ENCODE measurements at regions not wholly inside any gene's neighbourhood (a gene's known extent, or its start where the extent isn't known, plus 50 kb on each side); places are given as distances from the start of the nearest gene placed in this dataset.
"Not testable (repeated sequence)": the region's sequence is repeated elsewhere in the genome, so short reads cannot be mapped to it uniquely, and the experiment has no call there.

GRCh38 chr4:3882316-3882885 is 116.2 kb downstream of the ADRA2C start:
- not testable (repeated sequence) for DNase-seq

GRCh38 chr4:3884261-3884660 is 118.1 kb downstream of the ADRA2C start:
- not testable (repeated sequence) for DNase-seq

GRCh38 chr4:3893590-3893989 is 127.4 kb downstream of the ADRA2C start:
- not testable (repeated sequence) for DNase-seq

- DNase-seq, result not testable (repeated sequence)
Observed at GRCh38 chr4:3894086-3894959, 128.1 kb downstream of the ADRA2C start.

GRCh38 chr4:3896441-3896840 is 130.3 kb downstream of the ADRA2C start:
- DNase-seq, result no peak

GRCh38 chr4:3896871-3897578 is 130.8 kb downstream of the ADRA2C start:
- not testable (repeated sequence) for DNase-seq

- no peak for DNase-seq
Observed at GRCh38 chr4:3898098-3898497, 131.9 kb downstream of the ADRA2C start.

- not testable (repeated sequence) for DNase-seq
Observed at GRCh38 chr4:3898928-3899327, 132.7 kb downstream of the ADRA2C start.

GRCh38 chr4:3904264-3904955 is 138.2 kb downstream of the ADRA2C start:
- DNase-seq, result not testable (repeated sequence)

GRCh38 chr4:3909616-3910015 is 143.4 kb downstream of the ADRA2C start:
- DNase-seq, result not testable (repeated sequence)

- not testable (repeated sequence) for DNase-seq
Observed at GRCh38 chr4:3910161-3910950, 144.2 kb downstream of the ADRA2C start.

GRCh38 chr4:3911252-3911856 is 145.2 kb downstream of the ADRA2C start:
- no peak for DNase-seq

- DNase-seq, result not testable (repeated sequence)
Observed at GRCh38 chr4:3914511-3914910, 148.3 kb downstream of the ADRA2C start.

- DNase-seq, result not testable (repeated sequence)
Observed at GRCh38 chr4:3919509-3919908, 153.3 kb downstream of the ADRA2C start.

GRCh38 chr4:3921902-3922301 is 155.7 kb downstream of the ADRA2C start:
- DNase-seq, result not testable (repeated sequence)

GRCh38 chr4:3925841-3926240 is 159.7 kb downstream of the ADRA2C start:
- DNase-seq, result not testable (repeated sequence)

GRCh38 chr4:3926271-3926670 is 160.1 kb downstream of the ADRA2C start:
- not testable (repeated sequence) for DNase-seq

- DNase-seq, result not testable (repeated sequence)
Observed at GRCh38 chr4:3926969-3927755, 161.0 kb downstream of the ADRA2C start.

- DNase-seq, result not testable (repeated sequence)
Observed at GRCh38 chr4:3929431-3929830, 163.2 kb downstream of the ADRA2C start.

GRCh38 chr4:3932734-3933133 is 166.5 kb downstream of the ADRA2C start:
- DNase-seq, result not testable (repeated sequence)

GRCh38 chr4:3935406-3935805 is 169.2 kb downstream of the ADRA2C start:
- not testable (repeated sequence) for DNase-seq
